Kidney capillary endothelial cell (primary cell): ENCODE measurements at regions not wholly inside any gene's neighbourhood (a gene's known extent, or its start where the extent isn't known, plus 50 kb on each side); places are given as distances from the start of the nearest gene placed in this dataset.

ENCODE experiments used
- DNase-seq: peaks from one replicate; pipeline ENCODE4 v3.0.0-alpha.2; 2018; ENCODE audit warnings: low spot score

- no peak for DNase-seq
Observed at GRCh38 chr3:16809482-16809881, 75.3 kb upstream of the PLCL2 start.

GRCh38 chr3:16809993-16810392 is 74.8 kb upstream of the PLCL2 start:
- no peak for DNase-seq

GRCh38 chr3:16810593-16811367 is 74.0 kb upstream of the PLCL2 start:
- no peak for DNase-seq

GRCh38 chr3:16811950-16812349 is 72.8 kb upstream of the PLCL2 start:
- no peak for DNase-seq

- DNase-seq, result no peak
Observed at GRCh38 chr3:16813336-16813735, 71.4 kb upstream of the PLCL2 start.

- DNase-seq, result no peak
Observed at GRCh38 chr3:16816048-16816780, 68.5 kb upstream of the PLCL2 start.

- DNase-seq, result peak; percentile 54
Observed at GRCh38 chr3:16817197-16817596, 67.6 kb upstream of the PLCL2 start.

GRCh38 chr3:16818194-16818593 is 66.6 kb upstream of the PLCL2 start:
- DNase-seq, result no peak

- no peak for DNase-seq
Observed at GRCh38 chr3:16818945-16819344, 65.8 kb upstream of the PLCL2 start.

- no peak for DNase-seq
Observed at GRCh38 chr3:16820485-16820884, 64.3 kb upstream of the PLCL2 start.

GRCh38 chr3:16821053-16821452 is 63.7 kb upstream of the PLCL2 start:
- DNase-seq, result no peak

- DNase-seq, result no peak
Observed at GRCh38 chr3:16824081-16824696, 60.6 kb upstream of the PLCL2 start.

- no peak for DNase-seq
Observed at GRCh38 chr3:16825617-16826204, 59.0 kb upstream of the PLCL2 start.

GRCh38 chr3:16828815-16829214 is 55.9 kb upstream of the PLCL2 start:
- peak; percentile 91 for DNase-seq

- no peak for DNase-seq
Observed at GRCh38 chr3:16831846-16832245, 52.9 kb upstream of the PLCL2 start.

GRCh38 chr3:16834214-16834613 is 50.5 kb upstream of the PLCL2 start:
- DNase-seq, result no peak

- no peak for DNase-seq
Observed at GRCh38 chr3:16834753-16835152, 50.0 kb upstream of the PLCL2 start.
